Right lobe of liver (tissue), 6 donors: ENCODE measurements at regions not wholly inside any gene's neighbourhood (a gene's known extent, or its start where the extent isn't known, plus 50 kb on each side); places are given as distances from the start of the nearest gene placed in this dataset.

Experiments used
- ATAC-seq, 4 donors: fragments of 200-7000 bp; cut with Tn5 transposase; one replicate each; pipeline ENCODE4 v1.9.1; 2020; ENCODE audit warnings: mild to moderate bottlenecking in 4 of 4, moderate library complexity in 4 of 4
- DNase-seq, 3 donors: peaks; one replicate each; pipeline ENCODE4 v3.0.0-alpha.2; 2020
- H3K27ac ChIP-seq, 3 donors: fragments of 200-600 bp; one replicate each; pipeline ENCODE4 v1.8.0; 2022
- H3K27me3 ChIP-seq, 2 donors: fragments of 200-600 bp; one replicate each; pipeline ENCODE4 v1.8.0; 2022
- H3K36me3 ChIP-seq, 4 donors: fragments of 200-600 bp; sonication (generic) in 1 of 4; one replicate each; pipeline versions ENCODE4 v1.5.1 to v1.8.0; 2017 to 2022; ENCODE audit warnings: control low read depth in 1 of 4
- H3K4me1 ChIP-seq, 4 donors: fragments of 200-600 bp; sonication (generic) in 1 of 4; one replicate each; pipeline versions ENCODE4 v1.5.1 to v1.8.0; 2017 to 2022; ENCODE audit warnings: control low read depth in 1 of 4
- H3K4me3 ChIP-seq, 3 donors: fragments of 200-600 bp; one replicate each; pipeline ENCODE4 v1.8.0; 2022
- H3K9me3 ChIP-seq, 4 donors: fragments of 200-600 bp; sonication (generic) in 1 of 4; one replicate each; pipeline versions ENCODE4 v1.5.1 to v1.8.0; 2017 to 2022; ENCODE audit warnings: control low read depth in 1 of 4
- CTCF ChIP-seq, 4 donors: fragments of 200-600 bp in 3 of 4; fragments of 450-650 bp in 1 of 4; IDR thresholded peaks; one replicate each; pipeline versions ENCODE4 v1.5.1 to v1.8.0; 2016 to 2022; ENCODE audit warnings: antibody characterized with exemption in 4 of 4, mild to moderate bottlenecking in 2 of 4
- POLR2A ChIP-seq: fragments of 450-650 bp; IDR thresholded peaks from one replicate; pipeline ENCODE4 v1.6.1; 2017; ENCODE audit warnings: antibody characterized with exemption, mild to moderate bottlenecking
- WGBS: methylation state at CpG from one replicate; pipeline ENCODE4 v1.1.6; 2018; ENCODE audit warnings: low coverage, low lambda C conversion rate; ENCODE audit not compliant: insufficient coverage; ENCODE audit errors: missing lambda C conversion rate; 5-methylcytosine and 5-hydroxymethylcytosine counted together
- intact Hi-C, 2 donors: fragments of 100-400 bp; cut with DNase I; formaldehyde crosslinking; loops; one replicate each; pipeline versions ENCODE4 v1.11.2 to v1.14.1; 2022
- donor health status: DM: no; HTN: yes; CAD: no.
- donor health status: DM: no; HTN: no; CAD: no.
- donor health status: DM: no; HTN: no; CAD: no.
- donor health status: DM: no; HTN: yes; CAD: no.
- donor health status: DM: no; HTN: yes; CAD: no.

- Histone ChIP-seq H3K27me3 (no peaks in the 10 kb centered on the region), H3K9me3 (no peaks in the 10 kb centered on the region), H3K4me3 (no peak overlapping the region), H3K4me1 (no peaks in the 10 kb centered on the region), H3K27ac (no peak overlapping the region), H3K36me3 (no peaks in the 10 kb centered on the region)
- intact Hi-C loops: no loop called here
- 22% methylated on average over 2 of the region's 2 CpGs for WGBS
- ATAC-seq: no peak
- no peak for TF ChIP-seq POLR2A
- TF ChIP-seq CTCF (IDR thresholded peaks at IDR 0.05): no peak
- DNase-seq: no peak
Observed at GRCh38 chr4:58451707-58452106, 1341.5 kb upstream of the IGFBP7 start.

DNA sequence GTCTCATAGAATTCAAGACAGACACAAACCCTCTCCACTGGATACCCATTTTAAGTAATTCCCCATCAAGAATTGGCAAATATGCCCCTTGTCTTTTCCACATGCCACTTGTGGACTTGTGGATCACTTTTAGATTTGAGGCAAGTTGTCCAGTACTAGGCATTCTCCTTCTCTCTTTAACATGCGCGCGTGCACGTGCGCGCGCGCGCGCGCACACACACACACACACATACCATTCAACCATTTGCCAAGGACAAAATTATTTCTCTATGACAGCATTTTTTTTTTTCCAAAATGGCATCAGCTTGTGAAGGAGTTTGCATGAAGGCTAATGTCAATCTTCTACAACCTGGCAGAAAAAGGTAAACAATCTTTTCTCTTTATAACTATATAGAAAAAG is 1325.7 kb upstream of the IGFBP7 start:
- WGBS: 78% methylated on average over 8 of the region's 11 CpGs
- DNase-seq (no peak), ATAC-seq (no peak)
- Histone ChIP-seq H3K4me1 (no peaks in the 10 kb centered on the region), H3K36me3 (no peaks in the 10 kb centered on the region), H3K4me3 (no peak overlapping the region), H3K27ac (no peak overlapping the region), H3K9me3 (peaks cover 0 to 3% (median 0%) of the 10 kb centered on the region in 4 donors), H3K27me3 (no peaks in the 10 kb centered on the region)
- TF ChIP-seq POLR2A: no peak
- TF ChIP-seq CTCF (IDR thresholded peaks at IDR 0.05): no peak
- intact Hi-C loops: no loop called here

- H3K4me3 ChIP-seq: no peak overlapping the region
- H3K27me3 ChIP-seq: no peaks in the 10 kb centered on the region
- H3K27ac ChIP-seq: no peak overlapping the region
Observed at GRCh38 chr4:58413849-58414248, 1303.7 kb upstream of the IGFBP7 start.

GRCh38 chr4:58411904-58412303 is 1301.7 kb upstream of the IGFBP7 start:
- no peak for ATAC-seq
- intact Hi-C loops: no loop called here

More at GRCh38 chr4:58413849-58414248, 1303.7 kb upstream of the IGFBP7 start:
- 21% methylated on average over 1 of the region's 1 CpG for WGBS
- no peak for DNase-seq
- Histone ChIP-seq H3K36me3 (no peaks in the 10 kb centered on the region), H3K4me1 (no peaks in the 10 kb centered on the region), H3K9me3 (no peaks in the 10 kb centered on the region)
- no peak for ATAC-seq
- TF ChIP-seq CTCF (IDR thresholded peaks at IDR 0.05): no peak
- TF ChIP-seq POLR2A: no peak
- intact Hi-C loops: no loop called here

More at GRCh38 chr4:58411904-58412303, 1301.7 kb upstream of the IGFBP7 start:
- Histone ChIP-seq H3K9me3 (no peaks in the 10 kb centered on the region), H3K27me3 (no peaks in the 10 kb centered on the region), H3K4me1 (no peaks in the 10 kb centered on the region), H3K36me3 (no peaks in the 10 kb centered on the region), H3K27ac (no peak overlapping the region), H3K4me3 (no peak overlapping the region)
- 43% methylated on average over 2 of the region's 2 CpGs for WGBS
- DNase-seq: no peak
- TF ChIP-seq CTCF (IDR thresholded peaks at IDR 0.05): no peak
